ACC112 (cell line): ENCODE measurements at regions not wholly inside any gene's neighbourhood (a gene's known extent, or its start where the extent isn't known, plus 50 kb on each side); places are given as distances from the start of the nearest gene placed in this dataset.
A peak's percentile ranks its signal among the peaks of the same experiment; 100 is the strongest.

Experiments
- H2AFZ ChIP-seq: fragments of 200-600 bp; sonication (generic); one replicate; pipeline ENCODE4 v1.6.0; 2017; ENCODE audit warnings: antibody characterized with exemption, low read length; ENCODE audit not compliant: unreplicated experiment
- H3K27ac ChIP-seq: fragments of 200-600 bp; sonication (generic); 2 replicates; pipeline ENCODE4 v1.5.1; 2014; ENCODE audit warnings: low read depth, mild to moderate bottlenecking, antibody characterized with exemption, low read length, moderate library complexity
- H3K27me3 ChIP-seq: fragments of 200-600 bp; sonication (generic); 2 replicates; pipeline ENCODE4 v1.6.1; 2014; ENCODE audit warnings: mild to moderate bottlenecking, antibody characterized with exemption, low read length, moderate library complexity, mixed read lengths; ENCODE audit not compliant: insufficient read depth
- H3K36me3 ChIP-seq: fragments of 200-600 bp; sonication (generic); 2 replicates; pipeline ENCODE4 v1.6.1; 2016; ENCODE audit warnings: mild to moderate bottlenecking, antibody characterized with exemption, low read length, moderate library complexity, mixed read lengths; ENCODE audit not compliant: insufficient read depth
- H3K4me1 ChIP-seq: fragments of 200-600 bp; sonication (generic); one replicate; pipeline ENCODE4 v1.6.1; 2016; ENCODE audit warnings: low read length, mixed read lengths; ENCODE audit not compliant: insufficient read depth, unreplicated experiment, control insufficient read depth
- H3K4me3 ChIP-seq: fragments of 200-600 bp; sonication (generic); 2 replicates; pipeline ENCODE4 v1.5.1; 2014; ENCODE audit warnings: mild to moderate bottlenecking, low read depth, low read length
- H3K79me2 ChIP-seq: fragments of 200-600 bp; sonication (generic); one replicate; pipeline ENCODE4 v1.6.0; 2016; ENCODE audit warnings: low read length; ENCODE audit not compliant: control insufficient read depth, unreplicated experiment, insufficient read depth

GRCh38 chr1:79220509-79220908, 214.0 kb upstream of the ADGRL4 start:
- H3K27me3 ChIP-seq = no peaks in the 10 kb centered on the region
- no peaks in the 10 kb centered on the region for H3K4me1 ChIP-seq
- no peak overlapping the region for H3K4me3 ChIP-seq
- H3K79me2 ChIP-seq = no peaks in the 10 kb centered on the region
- no peak overlapping the region for H2AFZ ChIP-seq
- H3K27ac ChIP-seq = no peak overlapping the region
- no peaks in the 10 kb centered on the region for H3K36me3 ChIP-seq

GRCh38 chr1:79215311-79215710, 208.8 kb upstream of the ADGRL4 start:
- Histone ChIP-seq H3K79me2 (no peaks in the 10 kb centered on the region), H3K27me3 (no peaks in the 10 kb centered on the region), H2AFZ (peak overlapping the region; percentile 10), H3K4me1 (no peaks in the 10 kb centered on the region), H3K36me3 (no peaks in the 10 kb centered on the region), H3K27ac (no peak overlapping the region), H3K4me3 (no peak overlapping the region)

- Histone ChIP-seq H3K4me1 (peaks cover 6% of the 10 kb centered on the region), H3K4me3 (no peak overlapping the region), H3K27me3 (no peaks in the 10 kb centered on the region), H3K79me2 (no peaks in the 10 kb centered on the region), H3K27ac (no peak overlapping the region), H2AFZ (no peak overlapping the region), H3K36me3 (no peaks in the 10 kb centered on the region)
Observed at GRCh38 chr1:79207786-79208185, 201.3 kb upstream of the ADGRL4 start.

DNA sequence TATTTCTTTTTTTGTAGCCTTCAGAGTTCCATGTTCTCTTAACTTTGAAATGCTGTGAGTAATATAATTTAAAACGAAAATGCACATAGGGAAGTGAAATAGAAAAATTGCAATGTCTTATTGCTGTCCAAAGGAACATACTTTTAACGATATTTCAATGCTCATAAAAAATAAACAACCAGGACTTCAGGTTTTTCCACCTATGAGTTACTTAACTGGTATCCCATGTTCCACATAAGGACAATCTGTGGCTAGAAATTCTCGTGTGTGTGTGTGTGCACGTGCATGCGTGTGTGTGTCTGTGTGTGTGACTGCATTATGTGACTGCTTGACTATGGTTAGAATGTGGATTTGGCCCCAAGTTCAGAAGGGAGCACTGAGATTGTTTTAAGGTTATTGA, 200.8 kb upstream of the ADGRL4 start:
- Histone ChIP-seq H2AFZ (no peak overlapping the region), H3K27me3 (no peaks in the 10 kb centered on the region), H3K4me1 (peaks cover 6% of the 10 kb centered on the region), H3K4me3 (no peak overlapping the region), H3K36me3 (no peaks in the 10 kb centered on the region), H3K27ac (no peak overlapping the region), H3K79me2 (no peaks in the 10 kb centered on the region)

- H2AFZ ChIP-seq = no peak overlapping the region
- peaks cover 6% of the 10 kb centered on the region for H3K4me1 ChIP-seq
- no peaks in the 10 kb centered on the region for H3K36me3 ChIP-seq
- H3K27ac ChIP-seq = no peak overlapping the region
- no peaks in the 10 kb centered on the region for H3K79me2 ChIP-seq
- 0 out of 2 replicates have a peak overlapping the region, but pooled peaks have one; percentile 18 for H3K4me3 ChIP-seq
- no peaks in the 10 kb centered on the region for H3K27me3 ChIP-seq
Observed at GRCh38 chr1:79204779-79205479, 198.4 kb upstream of the ADGRL4 start.

DNA sequence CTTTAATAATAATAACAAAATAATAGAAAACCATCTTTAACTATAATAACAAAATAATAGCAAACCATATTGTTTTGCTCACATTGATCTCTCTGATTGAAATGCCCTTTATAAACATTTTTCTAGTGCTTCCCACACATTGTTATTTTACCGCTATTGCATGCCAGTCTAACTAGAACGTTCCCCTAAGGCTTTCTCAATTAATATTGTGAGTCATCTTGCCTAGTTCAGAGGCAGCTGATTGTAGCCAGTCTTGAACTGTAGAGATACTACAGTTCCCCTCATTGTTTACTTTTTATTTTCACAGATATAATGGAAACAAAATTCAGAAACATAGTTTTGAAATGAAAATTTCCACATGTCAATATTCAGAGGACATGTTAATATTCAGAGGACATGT, 192.3 kb upstream of the ADGRL4 start:
- no peaks in the 10 kb centered on the region for H3K27me3 ChIP-seq
- no peaks in the 10 kb centered on the region for H3K36me3 ChIP-seq
- no peaks in the 10 kb centered on the region for H3K79me2 ChIP-seq
- H3K4me3 ChIP-seq = peak overlapping the region; percentile 30; the same call in 1 of the 2 replicates
- H2AFZ ChIP-seq = peak overlapping the region; percentile 64
- peaks cover 15% of the 10 kb centered on the region for H3K4me1 ChIP-seq
- H3K27ac ChIP-seq = peak overlapping the region; percentile 40

DNA sequence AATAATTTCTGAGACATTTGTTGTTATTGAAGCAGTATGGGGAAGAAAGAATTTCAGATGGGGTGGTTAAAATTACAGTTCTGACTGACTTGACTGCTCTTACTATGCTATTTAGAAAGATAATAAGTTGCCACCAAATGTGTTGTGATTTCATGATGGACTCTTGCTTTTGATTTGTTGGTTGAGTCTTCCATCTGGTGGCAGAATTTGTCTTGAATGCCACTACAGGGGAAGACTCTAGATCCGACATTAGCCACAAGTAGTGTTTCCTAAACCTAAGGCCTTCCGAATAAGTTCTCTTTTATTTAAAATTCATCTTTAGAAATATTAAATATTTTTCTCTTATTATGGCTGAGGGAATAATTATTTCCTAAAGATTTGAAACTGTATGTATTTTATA, 190.9 kb upstream of the ADGRL4 start:
- no peaks in the 10 kb centered on the region for H3K79me2 ChIP-seq
- H2AFZ ChIP-seq = no peak overlapping the region
- H3K36me3 ChIP-seq = no peaks in the 10 kb centered on the region
- H3K4me3 ChIP-seq = no peak overlapping the region
- peaks cover 25% of the 10 kb centered on the region for H3K4me1 ChIP-seq
- no peak overlapping the region for H3K27ac ChIP-seq
- no peaks in the 10 kb centered on the region for H3K27me3 ChIP-seq

- Histone ChIP-seq H3K79me2 (no peaks in the 10 kb centered on the region), H3K27ac (no peak overlapping the region), H3K4me3 (no peak overlapping the region), H2AFZ (no peak overlapping the region), H3K27me3 (no peaks in the 10 kb centered on the region), H3K4me1 (peaks cover 33% of the 10 kb centered on the region), H3K36me3 (no peaks in the 10 kb centered on the region)
Observed at GRCh38 chr1:79196211-79196610, 189.7 kb upstream of the ADGRL4 start.

DNA sequence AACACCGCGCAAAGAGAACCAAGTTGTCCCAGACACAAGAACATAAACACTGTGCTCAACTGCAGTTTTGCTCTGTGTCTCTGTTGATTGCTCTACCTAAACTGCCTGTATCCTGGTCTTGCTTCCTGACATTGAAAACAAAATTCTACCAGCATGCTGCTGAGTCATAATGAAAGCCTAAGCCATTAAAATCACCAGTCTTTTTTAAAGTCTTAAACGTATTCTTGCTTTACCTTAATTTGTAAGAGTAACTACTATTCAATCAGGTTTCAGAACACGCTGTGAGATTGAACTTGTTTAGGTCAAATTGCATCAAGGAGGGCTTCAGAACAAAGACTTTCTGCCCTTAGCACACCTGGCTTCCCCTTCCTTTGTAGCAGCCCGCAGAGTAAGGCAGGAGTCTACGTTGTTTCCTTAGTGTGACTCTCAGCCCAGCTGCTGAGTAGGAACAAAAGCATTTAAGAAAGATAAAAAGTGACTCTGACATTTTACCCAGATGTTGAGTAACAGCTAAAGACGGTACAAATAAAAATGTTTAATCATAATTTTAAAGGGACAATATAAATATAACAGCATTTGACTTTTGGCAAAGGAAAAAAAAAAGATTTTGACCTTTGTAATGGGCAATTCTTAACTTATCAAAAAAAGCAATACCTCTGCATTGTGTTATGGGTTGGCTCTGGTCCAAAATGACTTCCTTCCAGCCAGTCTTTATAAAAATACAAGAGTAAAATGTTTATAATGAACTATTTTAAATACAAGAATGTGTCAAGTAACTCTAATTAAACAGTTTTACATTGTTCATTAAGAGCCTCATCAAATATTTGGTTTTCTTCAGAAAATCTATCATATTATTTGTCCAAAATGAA, 186.9 kb upstream of the ADGRL4 start:
- Histone ChIP-seq H3K4me3 (peak overlapping the region; percentile 62), H3K4me1 (peaks cover 32% of the 10 kb centered on the region), H3K36me3 (no peaks in the 10 kb centered on the region), H3K27ac (peak overlapping the region; percentile 81), H3K27me3 (no peaks in the 10 kb centered on the region), H3K79me2 (no peaks in the 10 kb centered on the region), H2AFZ (peak overlapping the region; percentile 90)

- Histone ChIP-seq H3K4me1 (peaks cover 48% of the 10 kb centered on the region), H3K36me3 (no peaks in the 10 kb centered on the region), H2AFZ (no peak overlapping the region), H3K27ac (no peak overlapping the region), H3K4me3 (no peak overlapping the region), H3K79me2 (no peaks in the 10 kb centered on the region), H3K27me3 (no peaks in the 10 kb centered on the region)
Observed at GRCh38 chr1:79190074-79190473, 183.5 kb upstream of the ADGRL4 start.

GRCh38 chr1:79188337-79188736, 181.8 kb upstream of the ADGRL4 start:
- H3K4me1 ChIP-seq = peaks cover 41% of the 10 kb centered on the region
- H3K4me3 ChIP-seq = peak overlapping the region; percentile 68
- peaks cover 2% of the 10 kb centered on the region for H3K79me2 ChIP-seq
- H3K36me3 ChIP-seq = no peaks in the 10 kb centered on the region
- peak overlapping the region; percentile 82 for H2AFZ ChIP-seq
- peak overlapping the region; percentile 72 for H3K27ac ChIP-seq
- H3K27me3 ChIP-seq = no peaks in the 10 kb centered on the region
